ENCODE measurements at regions not wholly inside any gene's neighbourhood (a gene's known extent, or its start where the extent isn't known, plus 50 kb on each side); places are given as distances from the start of the nearest gene placed in this dataset.
"Not testable (repeated sequence)": the region's sequence is repeated elsewhere in the genome, so short reads cannot be mapped to it uniquely, and the experiment has no call there.

DNA sequence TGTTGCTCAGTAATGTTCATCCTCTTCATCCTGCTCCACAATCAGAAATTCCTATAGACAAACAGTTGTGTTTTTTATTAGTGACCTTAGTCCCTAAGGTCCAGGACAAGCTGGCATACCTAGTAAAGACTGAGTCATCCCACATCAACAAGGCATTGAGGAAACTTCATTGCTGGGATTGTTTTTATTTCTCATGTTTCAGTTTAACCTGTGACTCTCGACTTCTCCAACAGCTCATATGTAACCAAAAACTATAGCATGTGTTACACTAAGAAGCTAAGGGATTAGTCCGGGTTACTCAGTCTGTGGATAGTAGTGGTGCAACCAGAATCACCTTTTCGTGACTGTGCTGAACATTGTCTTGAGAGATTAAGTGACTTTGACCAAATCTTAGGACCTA lies 292.1 kb downstream of the RDH14 start:
- DNase-seq (ENCODE audit: low read depth in 4 of 4, low spot score in 2 of 4) = no peak

DNA sequence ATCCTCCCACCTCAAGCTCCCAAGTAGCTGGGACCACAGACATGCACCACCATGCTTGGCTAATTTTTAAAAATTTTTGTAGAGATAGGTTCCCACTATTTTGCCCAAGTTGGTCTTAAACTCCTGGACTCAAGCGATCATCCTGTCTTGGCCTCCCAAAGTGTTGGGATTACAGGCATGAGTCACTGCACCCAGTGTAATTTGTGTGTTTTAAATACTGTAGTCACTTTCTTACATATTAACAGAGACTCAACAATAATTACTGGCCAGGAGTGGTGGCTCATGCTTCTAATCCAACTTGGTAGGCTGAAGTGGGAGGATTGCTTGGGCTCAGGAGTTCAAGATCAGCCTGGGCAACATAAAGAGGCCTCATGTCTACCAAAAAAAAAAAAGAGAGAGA lies 293.0 kb downstream of the RDH14 start:
- no peak for DNase-seq (ENCODE audit: low read depth in 4 of 4, low spot score in 2 of 4)

GRCh38 chr2:18266699-18267098 lies 293.8 kb downstream of the RDH14 start:
- DNase-seq (ENCODE audit: low read depth in 4 of 4, low spot score in 2 of 4) = not testable (repeated sequence)

- no peak for DNase-seq (ENCODE audit: low read depth in 4 of 4, low spot score in 2 of 4)
Observed at GRCh38 chr2:18265614-18266586, 294.6 kb downstream of the RDH14 start.

GRCh38 chr2:18262601-18263000 lies 297.9 kb downstream of the RDH14 start:
- no peak for DNase-seq (ENCODE audit: low read depth in 4 of 4, low spot score in 2 of 4)

DNA sequence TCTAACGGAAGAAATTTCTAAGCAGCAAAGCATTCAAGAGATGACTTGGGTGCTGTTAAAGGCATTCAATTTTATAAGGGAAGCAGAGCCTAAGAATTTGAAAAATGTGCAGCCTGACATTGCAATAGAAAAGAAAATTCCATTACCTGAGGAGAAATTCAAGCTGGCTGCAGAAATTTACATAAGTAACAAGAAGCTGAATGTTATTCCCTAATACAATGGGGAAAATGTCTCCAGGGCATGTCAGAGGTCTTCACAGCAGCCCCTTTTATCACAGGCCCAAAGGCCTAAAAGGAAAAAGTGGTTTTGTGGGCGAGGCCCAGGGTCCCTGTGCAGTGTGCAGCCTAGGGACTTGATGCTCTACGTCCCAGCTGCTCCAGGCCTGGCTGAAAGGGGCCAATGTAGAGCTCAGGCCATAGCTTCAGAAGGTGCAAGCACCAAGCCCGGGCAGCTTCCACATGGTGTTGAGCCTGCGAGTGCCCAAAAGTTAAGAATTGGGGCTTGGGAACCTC lies 306.7 kb downstream of the RDH14 start:
- DNase-seq (ENCODE audit: low read depth in 4 of 4, low spot score in 2 of 4) = no peak

DNA sequence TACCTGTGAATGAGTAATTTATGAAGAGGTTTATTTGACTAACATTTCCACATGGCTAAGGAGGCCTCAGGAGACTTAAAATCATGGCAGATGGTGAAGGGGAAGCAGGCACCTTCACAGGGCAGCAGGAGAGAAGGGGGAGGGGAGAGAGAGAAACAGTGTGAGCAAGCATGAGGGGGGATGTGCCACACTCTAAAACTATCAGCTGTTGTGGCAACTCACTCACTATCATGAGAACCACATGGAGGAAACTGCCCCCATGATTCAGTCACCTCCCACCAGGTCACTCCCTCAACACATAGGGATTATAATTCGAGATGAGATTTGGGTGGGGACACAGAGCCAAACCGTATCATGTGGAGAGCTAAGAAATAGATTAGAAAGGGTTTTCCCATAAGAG lies 309.0 kb downstream of the RDH14 start:
- DNase-seq (ENCODE audit: low read depth in 4 of 4, low spot score in 2 of 4) = no peak

DNA sequence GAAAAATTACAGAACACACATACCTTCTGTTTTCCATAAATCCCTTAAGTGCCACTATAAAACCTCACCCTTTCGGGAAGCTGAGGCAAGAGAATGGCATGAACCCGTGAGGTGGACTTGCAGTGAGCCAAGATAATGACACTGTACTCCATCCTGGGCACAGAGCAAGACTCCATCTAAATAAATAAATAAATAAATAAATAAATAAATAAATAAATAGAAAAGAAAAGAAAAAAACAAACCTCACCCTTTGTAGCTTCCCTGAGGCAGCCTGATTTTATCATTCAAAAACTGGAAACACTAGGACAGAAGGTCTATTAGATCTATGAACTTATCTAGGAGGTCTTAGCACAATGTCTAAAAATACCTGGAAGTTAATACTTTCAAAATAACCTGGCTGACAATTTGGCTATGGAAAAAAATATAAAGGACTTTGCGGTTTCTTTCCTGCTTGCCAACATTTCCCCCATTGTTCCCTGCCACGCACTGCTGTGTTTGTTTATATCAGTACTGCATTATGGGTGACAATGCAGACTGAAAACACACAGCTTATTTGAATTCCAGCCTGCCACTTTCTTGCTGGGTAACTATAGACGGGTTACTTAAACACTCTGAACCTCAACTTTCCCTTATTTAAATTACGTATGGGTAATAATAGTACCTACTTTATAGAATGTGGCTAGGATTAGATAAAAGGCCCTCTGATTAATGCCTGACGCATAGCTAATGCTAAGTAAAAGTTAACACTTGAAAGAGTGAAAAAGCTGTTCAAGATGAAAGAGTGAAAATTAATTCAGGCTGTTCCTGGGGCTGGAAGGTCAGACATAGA lies 313.0 kb downstream of the RDH14 start:
- no peak for DNase-seq (ENCODE audit: low read depth in 4 of 4, low spot score in 2 of 4)

GRCh38 chr2:18245375-18245774 lies 315.1 kb downstream of the RDH14 start:
- no peak for DNase-seq (ENCODE audit: low read depth in 4 of 4, low spot score in 2 of 4)

DNA sequence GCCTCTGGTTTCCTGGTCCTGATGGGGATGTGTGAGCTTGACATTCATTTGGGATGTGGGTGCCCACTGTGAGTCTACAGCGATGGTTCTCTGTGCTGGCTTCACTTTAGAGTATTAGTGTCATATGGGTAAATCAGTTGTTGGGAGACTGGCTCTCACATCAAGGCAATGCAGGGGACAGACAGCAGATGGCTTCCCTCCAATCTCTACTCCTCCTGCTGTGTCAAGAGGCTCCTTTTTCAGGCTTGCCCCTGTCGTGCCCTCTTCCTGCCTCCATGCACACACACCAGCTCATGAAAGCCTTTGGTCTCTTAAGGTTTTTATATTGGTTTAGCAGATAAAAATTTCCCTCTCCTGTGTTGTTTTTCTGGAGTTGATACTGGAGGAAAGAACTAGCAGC lies 315.6 kb downstream of the RDH14 start:
- no peak for DNase-seq (ENCODE audit: low read depth in 4 of 4, low spot score in 2 of 4)

GRCh38 chr2:18243816-18244215 lies 316.6 kb downstream of the RDH14 start:
- DNase-seq (ENCODE audit: low read depth in 4 of 4, low spot score in 2 of 4) = no peak

- DNase-seq (ENCODE audit: low read depth in 4 of 4, low spot score in 2 of 4) = no peak
Observed at GRCh38 chr2:18242716-18243115, 317.7 kb downstream of the RDH14 start.

DNA sequence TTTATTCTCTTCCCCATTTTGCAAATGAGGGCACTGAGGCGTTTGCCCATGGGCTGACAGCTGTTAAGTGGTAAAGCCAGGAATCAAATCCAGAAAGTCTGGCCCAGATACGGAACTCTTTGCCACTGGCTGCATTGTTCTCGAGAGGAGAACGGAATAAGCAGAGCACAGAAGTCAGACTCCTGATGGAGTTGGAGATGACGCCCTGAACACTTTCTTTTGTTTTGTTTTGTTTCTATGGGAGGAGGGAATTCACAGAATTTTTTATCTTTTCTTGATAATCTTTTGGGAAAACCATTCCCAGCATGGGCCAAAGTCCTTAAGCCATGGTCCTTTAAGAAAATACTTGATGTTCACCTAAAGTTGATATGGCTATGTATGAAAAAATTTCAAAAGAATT lies 322.2 kb downstream of the RDH14 start:
- no peak for DNase-seq (ENCODE audit: low read depth in 4 of 4, low spot score in 2 of 4)

DNA sequence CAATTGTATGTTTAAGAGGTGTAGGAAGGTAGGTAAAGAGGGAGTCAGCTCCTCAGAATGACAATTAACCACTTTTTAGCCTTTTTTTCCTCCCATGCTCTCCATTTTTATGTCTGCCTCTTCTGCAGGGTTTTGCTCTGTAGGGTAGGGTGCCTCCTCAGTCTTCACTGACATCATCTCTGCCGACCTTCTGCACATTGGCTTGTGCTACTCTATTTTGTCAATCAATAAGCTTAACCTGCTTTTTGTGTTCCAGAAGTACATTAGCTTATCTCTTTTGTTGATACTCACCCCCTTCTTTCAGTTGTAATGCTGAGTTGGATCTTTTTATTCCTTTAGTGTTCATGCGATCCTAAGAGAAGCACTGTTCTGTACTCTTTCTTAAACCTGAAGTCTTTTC lies 323.2 kb downstream of the RDH14 start:
- no peak for DNase-seq (ENCODE audit: low read depth in 4 of 4, low spot score in 2 of 4)

DNA sequence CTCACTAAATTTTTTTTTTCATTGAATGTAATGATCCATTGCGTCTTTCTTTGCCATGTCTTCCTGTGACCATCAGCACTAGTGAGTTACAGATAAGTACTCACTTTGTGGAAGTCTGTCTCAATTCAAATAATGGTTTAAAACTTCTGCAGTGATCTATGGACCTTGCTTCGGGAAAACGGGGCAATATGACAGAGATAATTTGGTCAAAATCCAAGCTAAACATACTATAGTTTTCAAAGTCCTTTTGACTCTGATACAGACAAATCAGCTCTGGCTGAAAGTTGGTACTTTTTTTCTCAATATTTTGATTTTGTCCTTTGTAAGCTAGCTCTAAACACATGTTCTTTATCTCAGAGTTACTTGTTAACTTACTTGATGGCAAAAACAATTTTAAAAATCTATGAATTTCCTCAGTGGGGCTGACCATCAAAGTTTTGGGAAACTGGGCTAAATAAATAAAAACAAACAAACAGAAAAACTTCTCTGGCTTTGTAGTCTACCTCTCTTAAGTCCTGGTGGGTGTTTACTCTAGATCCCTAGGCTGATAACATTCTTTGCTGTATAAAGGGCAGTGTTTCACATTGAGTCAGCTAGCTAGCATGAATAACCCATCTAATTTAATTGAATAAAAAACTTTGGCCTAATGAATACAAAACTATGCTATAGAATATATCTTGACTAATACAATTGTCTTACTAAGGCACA lies 327.6 kb downstream of the RDH14 start:
- DNase-seq (ENCODE audit: low read depth in 4 of 4, low spot score in 2 of 4) = no peak

DNA sequence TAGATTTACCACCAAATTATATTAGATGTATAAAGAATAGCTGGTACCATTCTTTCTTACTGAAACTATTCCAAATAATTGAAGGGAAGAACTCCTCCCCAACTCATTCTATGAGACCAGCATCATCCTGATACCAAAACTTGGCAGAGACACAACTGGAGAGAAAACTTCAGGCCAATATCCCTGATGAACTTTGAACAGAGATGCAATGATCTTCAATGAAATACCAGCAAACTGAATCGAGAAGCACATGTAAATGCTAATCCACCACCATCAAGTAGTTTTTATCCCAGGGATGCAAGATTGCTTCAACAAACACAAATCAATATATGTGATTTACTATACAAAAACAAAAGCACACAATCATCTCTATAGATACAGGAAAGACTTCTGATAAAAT lies 329.8 kb downstream of the RDH14 start:
- no peak for DNase-seq (ENCODE audit: low read depth in 4 of 4, low spot score in 2 of 4)

- DNase-seq (ENCODE audit: low read depth in 4 of 4, low spot score in 2 of 4) = no peak
Observed at GRCh38 chr2:18219676-18220075, 340.8 kb downstream of the RDH14 start.

DNA sequence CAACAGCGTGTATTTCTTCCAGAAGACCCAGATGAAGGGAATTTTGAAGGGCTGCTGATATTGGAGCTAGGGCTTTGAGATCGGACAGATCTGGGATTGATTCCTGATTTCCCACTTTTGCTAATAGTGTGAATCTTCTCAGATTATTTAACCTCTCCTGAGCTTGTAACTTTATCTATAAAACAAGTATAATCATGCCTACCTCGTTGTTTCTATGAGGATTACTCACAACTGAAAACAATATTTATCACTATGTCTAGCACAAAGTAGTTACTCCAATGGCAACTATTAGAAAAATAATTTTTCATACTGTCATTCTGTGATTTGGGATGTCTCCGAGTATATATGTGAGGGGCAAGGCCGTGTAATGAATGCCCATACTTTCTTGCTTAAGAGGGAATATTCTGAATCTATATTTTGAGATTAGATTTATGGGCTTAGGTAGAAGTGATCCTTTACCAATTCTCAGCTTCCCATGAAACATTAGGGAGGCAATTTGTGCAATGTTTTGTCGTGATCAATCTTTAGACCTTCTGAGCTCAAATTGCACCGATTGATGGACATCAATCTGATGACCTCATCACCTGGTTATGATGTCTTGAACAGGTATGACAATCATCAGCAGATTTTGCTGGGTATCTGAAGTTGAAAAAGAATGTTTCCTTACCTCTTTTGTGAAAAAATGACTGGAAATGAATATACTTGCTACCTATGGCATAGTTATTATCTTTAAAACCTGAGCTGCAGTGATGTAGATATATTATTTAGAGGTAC lies 339.9 kb downstream of the KCNS3 start:
- no peak for DNase-seq (ENCODE audit: low read depth in 4 of 4, low spot score in 2 of 4)

DNA sequence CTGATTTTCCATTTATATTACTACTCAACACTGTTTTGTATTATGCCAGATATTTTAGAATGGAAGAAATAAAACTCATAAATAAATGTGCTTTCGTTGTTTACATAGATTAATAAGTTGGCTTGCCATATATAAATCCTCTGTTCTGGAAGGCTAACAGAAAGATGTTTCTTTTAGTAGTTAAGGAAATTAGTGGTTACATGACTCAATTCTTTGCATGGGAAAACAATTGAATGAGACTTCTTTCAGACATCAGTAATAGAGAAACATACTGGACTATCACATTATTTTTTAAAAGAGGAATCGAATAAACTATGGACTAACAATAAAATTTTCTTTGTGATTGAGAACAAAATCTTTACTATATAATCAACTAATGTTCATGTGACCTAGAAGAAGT lies 336.5 kb downstream of the KCNS3 start:
- no peak for DNase-seq (ENCODE audit: low read depth in 4 of 4, low spot score in 2 of 4)

DNA sequence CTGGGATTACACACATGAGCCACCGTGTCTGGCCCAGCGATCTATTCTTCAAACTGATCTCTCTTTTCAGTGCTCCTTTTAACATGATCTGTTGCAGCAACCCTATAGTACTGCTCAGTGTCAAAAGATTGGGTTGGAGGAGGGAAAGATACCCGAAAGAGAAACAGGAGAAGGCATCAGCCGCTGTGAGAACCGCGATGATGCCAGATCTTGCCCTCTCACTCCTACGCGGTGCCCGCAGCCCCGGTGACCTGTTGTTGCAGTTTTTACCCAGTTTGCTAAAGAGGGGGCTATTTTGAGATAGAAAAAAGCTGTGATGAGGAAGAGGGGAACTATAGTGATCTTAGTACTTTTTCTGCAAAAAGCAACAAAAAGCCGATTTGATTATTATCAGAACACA lies 335.5 kb downstream of the KCNS3 start:
- DNase-seq (ENCODE audit: low read depth in 4 of 4, low spot score in 2 of 4) = no peak
